ENCODE measurements at regions not wholly inside any gene's neighbourhood (a gene's known extent, or its start where the extent isn't known, plus 50 kb on each side); places are given as distances from the start of the nearest gene placed in this dataset.

DNA sequence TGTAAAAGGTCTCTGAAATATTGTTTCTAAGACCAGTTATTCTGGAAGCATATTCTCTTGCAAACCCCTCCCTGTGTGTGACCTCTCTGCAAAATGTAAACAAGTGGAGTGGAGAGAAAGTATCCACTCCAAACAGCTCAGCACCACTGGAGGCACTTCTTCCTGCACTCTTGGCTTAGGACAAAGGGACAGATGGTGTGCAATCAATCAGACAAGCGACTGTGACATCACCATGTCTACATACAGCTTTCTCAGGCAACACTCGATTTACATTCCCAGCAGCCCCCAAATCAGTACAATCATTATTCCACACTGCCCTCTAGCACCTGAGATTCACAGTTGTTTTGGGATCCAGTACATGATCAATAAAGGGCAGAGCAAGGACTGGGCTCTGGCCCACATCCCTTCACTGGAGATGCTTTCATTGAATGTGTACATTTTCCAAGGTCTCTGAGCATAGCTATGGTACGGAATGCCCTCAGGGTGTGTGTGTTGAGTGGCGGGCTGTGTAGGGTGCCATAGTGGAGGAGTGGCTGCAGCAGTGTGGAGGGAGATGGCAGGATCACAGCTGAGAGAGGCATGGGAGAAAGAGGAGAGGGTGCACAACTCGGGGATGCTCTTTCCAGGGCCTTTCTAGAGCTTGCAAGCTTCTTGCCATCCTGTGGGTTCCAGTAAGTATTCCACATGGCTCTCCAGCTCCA lies 311.8 kb upstream of the ST6GAL2 start:
- FAIRE-seq (no peak), DNase-seq (ENCODE audit: insufficient read length, low spot score) (no peak)

DNA sequence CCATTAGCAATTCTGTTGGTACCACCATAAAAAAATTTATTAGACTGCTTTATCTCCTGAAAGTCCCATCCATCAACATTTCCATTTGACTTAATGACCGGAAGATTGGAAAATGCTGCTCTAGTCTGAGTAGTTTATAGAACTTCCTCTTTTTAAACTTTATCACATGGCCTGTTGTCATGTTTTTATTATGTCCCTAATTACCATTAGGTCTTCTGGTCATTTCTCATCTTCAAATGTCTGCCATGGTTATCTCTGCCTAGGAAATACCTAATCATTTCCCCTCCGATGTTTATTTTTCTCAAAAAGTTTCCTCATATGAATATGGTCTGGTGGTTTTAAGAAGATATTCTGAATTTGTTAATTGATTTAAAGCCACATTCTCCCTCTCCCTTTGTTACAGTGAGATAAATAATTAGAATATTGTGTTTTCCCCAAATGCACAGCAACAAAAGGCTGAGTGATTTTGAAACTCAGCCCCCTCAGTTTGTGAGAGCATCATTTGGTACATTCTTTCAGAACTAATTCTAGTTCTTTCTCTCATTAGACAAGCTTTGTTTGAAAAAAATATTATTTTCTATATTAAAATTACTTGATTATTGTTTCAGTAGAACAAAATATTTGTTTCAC lies 317.1 kb upstream of the ST6GAL2 start:
- no peak for FAIRE-seq
- no peak for DNase-seq (ENCODE audit: insufficient read length, low spot score)

DNA sequence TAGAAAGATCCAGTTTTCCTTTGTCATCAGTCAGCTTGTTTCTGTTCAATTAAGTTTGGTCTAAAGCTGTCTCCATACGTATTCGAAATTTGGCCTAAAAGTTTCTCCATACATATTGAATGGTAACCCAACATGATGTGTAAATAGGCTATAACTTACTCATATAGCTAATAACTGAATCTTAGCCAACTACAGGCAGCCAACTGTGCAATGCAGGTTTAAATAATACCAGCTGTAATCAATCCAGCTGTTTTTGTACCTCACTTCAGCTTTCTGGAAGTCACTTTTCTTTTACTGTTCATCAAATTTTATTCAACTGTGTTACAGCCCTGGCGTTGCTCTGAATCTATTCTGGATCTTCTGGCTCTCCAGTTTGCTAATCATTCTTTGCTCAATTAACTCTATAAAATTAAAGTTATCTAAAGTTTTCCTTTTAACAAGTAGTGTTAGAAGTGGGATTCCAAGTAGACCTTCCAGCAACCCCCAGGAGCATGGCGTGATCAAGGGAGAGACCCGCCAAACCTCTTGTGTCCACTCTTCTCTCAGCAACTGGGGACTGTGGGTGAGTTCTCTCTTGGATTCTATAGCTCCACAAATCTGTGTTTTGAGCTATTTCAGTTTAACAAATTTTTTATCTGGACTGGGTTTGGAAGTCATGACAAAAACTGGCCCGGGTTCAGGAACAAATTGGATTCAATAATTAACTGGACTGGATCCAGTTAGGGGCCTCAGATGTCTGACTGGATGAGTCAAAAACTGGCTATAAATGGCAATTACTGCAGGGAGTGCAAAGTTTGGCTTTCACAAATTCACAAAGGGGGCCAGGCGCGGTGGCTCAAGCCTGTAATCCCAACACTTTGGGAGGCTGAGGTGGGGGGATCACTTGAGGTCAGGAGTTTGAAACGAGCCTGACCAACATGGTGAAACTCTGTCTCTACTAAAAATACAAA lies 329.7 kb upstream of the ST6GAL2 start:
- FAIRE-seq (no peak), DNase-seq (ENCODE audit: insufficient read length, low spot score) (no peak)

DNA sequence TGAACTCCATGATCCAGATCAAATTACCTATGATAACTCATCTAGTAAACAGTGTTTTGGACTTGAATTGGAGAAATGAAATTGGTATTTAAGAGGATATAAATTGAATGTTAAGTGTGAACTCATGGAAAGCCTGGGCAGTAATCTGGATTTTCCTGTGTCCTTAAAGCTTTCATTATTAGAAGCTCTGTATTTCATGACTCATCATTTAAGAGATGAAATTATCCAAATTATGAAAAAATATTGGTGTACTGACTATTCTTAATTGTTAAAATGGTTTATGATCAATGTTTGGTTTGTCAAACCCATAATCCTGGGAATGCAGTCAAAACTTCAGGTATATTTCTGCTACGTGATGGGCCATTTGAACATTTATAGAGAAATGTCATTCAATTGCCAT lies 332.2 kb upstream of the ST6GAL2 start:
- FAIRE-seq (no peak), DNase-seq (ENCODE audit: insufficient read length, low spot score) (no peak)

DNA sequence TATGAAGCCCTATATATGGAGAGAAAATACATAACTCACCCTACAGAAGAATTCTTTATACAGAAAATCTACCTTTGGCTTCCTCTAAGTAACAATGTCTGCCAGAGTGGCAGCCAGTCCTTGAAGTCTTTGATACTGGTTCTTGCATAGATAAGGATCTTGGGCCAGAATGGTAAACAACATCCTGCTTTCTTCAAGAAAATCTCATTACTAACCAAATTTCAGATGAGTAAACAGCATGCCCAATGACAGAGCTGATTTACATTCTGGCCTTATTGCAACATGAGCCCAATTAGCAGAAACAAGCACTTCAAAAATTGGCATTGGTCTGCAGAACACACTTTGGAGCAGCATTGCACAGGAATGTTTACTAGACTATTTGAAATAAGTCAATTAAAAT lies 336.5 kb upstream of the ST6GAL2 start:
- no peak for FAIRE-seq
- no peak for DNase-seq (ENCODE audit: insufficient read length, low spot score)

DNA sequence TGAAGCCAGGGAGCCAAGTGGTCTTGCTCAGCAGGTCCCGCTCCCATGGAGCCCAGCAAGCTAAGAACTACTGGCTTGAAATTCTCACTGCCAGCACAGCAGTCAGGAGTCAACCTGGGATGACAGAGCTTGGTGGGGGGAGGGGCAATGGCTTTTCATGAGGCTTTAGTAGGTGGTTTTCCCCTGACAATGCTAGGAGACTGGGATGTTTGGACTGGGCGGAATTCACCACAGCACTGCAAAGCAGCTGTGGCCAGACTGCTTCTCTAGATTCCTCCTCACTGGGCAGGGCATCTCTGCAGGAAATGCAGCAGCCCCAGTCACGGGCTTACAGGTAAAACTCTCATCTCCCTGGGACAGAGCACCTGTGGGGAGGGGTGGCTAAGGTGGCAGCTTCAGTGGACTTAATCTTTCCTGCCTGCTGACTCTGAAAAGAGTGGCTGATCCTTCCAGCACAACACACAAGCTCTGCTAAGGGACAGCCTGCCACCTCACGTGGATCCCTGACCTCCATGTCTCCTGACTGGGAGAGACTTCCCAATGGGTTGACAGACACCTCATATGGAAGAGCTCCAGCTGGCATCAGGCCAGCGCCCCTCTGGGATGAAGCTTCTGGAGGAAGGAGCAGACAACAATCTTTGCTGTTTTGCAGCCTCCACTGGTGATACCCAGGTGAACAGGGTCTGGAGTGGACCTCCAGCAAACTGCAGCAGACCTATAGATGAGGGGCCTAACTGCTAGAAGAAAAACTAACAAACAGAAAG lies 349.7 kb upstream of the ST6GAL2 start:
- DNase-seq (ENCODE audit: insufficient read length, low spot score) (no peak), FAIRE-seq (no peak)

DNA sequence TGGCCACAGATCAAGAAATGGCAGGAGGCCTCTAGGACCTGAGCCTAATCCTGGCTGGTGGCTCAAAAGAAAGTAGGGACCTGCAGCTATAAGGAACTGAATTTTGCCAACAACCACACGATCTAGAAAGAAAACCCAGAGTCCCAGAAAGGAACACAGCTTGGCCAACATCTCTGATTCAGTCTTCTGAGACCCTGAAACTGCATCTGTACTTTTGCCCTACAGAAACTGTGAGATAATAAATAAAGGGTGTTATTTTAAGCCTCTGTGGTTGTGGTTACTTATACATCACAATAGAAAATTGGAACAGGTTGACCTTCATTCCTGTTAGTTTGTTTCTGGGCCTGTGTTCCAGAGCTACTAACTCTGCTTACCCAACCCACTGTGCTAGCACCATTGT lies 356.8 kb upstream of the ST6GAL2 start:
- no peak for FAIRE-seq
- no peak for DNase-seq (ENCODE audit: insufficient read length, low spot score)

DNA sequence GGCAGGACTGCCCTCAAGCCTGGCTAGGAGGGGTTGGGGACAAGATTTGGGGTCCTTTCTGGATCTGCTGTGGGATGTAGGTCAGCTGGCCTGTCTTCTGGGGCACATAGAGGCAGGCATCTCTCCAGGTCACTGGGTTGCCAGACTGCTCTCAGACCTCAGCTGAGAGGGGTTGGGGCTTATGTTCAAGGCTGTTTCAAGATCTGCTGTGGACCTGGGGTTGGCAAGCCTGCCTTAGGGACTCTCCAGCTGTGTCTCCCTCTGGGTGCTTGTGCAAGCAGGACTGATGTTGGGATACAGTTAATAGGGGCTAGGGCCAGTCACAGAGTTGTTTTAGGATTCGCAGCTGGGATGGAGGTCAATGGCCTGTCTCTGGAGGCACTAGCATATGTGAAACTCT lies 363.0 kb upstream of the ST6GAL2 start:
- FAIRE-seq: no peak

DNA sequence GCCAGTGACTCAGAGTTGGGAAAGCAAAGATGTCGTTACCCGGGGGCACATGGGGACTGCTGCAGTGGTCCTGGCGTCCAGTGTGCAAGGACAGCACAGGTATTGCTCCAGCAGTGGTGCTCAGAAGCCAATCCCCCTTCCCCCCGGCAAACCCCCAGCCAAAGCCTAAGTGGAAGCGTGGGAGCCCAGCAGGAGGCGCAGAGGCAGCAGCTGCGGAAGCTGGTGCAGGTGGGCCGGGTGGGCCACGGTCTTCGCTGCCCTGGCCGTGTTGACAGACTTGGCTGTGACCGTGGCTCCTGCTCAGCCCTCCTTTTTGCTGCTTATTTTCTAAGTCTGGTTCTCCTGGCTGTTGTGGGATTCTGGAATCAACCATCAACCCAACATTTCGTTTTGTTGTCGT lies 369.8 kb upstream of the ST6GAL2 start:
- no peak for DNase-seq (ENCODE audit: insufficient read length, low spot score)
- no peak for FAIRE-seq

More for the DNA sequence above, 363.0 kb upstream of the ST6GAL2 start:
- no peak for DNase-seq (ENCODE audit: insufficient read length, low spot score)

DNA sequence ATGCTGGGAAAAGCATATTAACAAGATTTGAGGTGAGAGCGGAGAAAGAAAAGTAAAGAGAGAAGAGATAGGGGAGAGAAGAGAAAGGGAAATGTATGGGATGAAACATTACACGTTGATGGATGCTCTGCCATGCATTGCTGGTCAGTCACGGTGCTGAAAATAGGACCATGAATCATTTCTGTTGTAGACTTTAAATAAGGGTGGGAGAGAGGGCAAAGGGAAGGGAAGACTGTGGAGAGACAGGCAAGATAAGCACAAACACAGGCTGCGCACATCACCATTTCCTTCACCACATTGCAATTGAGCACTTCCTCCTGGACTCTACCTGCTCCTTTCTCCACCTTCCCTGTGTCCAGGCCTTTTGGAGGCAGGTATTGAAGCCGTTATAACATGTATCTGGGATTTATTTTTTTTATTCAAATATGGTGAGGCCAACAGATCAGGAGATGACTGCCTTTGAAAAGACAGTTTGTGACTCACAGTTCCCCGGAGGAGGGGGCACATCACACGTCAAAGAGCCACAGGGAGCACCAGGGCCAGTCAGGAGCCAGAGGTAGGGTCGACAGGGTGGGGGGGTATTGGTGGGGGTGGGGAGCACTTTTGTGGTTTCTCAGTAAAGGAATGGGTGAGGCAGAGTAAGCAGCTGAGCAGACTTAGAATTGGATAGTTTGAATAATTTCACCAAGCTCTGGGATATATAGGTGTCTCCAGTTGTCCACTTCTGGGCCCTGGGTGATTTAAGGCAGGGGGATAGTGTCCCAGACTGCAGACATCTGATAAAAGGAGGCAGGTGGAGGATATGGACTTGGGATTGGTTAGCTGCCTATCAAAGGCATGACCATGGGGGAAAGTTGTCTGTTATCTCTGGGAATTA lies 372.8 kb upstream of the ST6GAL2 start:
- no peak for FAIRE-seq
- DNase-seq (ENCODE audit: insufficient read length, low spot score): no peak

DNA sequence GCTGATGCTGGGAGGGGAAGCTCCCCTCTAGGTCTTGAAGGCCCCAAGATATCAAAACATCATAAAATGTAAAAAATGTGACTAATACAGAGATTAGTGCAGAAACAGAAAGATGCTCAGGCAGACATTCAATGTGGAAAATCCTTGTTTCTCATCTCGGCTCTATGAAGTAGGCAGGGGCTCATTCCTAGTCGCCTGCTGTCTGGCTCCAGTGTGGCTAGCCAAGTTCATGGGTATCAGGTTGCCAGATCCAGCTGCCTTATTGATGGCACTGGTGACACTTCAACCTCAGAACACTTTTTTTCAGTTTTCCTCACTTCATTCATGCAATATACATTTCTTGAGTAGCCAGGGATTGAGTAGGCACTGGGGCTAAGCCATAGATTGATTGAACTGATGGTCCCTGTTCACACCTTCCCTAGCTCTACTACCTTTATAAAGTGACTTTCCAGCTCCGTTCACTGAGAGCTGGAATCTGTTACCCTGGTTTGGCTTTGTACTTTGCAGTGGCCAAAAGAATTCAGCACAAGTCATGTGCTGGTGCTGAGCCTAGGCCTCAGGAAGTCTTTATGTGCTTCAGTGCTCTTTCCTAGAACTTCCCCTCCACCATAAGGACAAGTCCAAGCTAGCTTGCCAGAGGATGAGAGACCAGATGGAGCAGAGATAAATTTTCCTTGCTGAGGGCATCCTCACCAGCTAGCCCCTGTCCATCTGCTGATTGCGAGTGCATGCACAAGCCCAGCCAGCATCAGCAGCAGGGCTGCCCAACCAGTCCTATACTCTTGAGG lies 373.6 kb upstream of the ST6GAL2 start:
- no peak for DNase-seq (ENCODE audit: insufficient read length, low spot score)
- no peak for FAIRE-seq

DNA sequence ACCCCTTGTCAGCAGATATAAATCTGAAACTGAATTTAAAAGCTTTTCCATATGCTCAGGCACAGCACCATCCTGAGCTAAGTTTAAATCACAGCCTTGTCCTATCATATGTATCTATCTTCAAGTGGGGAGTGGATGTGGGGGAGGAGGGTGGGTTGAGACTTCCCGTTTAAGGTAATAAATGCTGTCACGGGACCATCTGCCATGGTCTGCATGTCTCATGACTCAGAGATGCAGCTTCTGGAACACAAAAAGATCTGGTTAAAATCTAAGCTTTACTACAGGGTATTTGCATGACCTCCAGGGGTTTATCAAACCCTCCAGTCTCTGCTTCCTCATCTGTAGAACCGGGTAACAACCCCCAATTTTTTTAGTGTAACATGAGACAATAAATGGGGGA lies 377.7 kb upstream of the ST6GAL2 start:
- DNase-seq (ENCODE audit: insufficient read length, low spot score) (no peak), FAIRE-seq (no peak)

DNA sequence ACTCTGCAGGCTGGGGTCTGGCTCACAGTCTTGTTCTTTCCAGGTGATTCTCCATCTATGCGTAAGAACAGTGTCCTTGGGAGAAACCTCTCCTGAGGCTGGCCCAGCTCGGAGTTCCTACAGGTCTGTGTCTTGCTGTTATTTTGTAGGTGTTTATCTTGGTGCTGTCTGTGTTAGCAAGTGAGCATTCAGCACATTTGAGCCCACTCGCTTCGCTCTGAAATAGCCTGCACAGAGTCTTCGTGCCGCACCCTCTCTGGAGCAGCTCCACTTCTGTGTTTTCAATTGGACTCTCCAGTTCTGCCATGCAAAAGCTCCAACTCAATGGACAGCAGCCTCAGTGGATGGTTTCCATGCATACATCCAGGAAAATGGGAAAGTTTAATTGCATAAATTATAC lies 378.2 kb upstream of the ST6GAL2 start:
- FAIRE-seq (no peak), DNase-seq (ENCODE audit: insufficient read length, low spot score) (no peak)

DNA sequence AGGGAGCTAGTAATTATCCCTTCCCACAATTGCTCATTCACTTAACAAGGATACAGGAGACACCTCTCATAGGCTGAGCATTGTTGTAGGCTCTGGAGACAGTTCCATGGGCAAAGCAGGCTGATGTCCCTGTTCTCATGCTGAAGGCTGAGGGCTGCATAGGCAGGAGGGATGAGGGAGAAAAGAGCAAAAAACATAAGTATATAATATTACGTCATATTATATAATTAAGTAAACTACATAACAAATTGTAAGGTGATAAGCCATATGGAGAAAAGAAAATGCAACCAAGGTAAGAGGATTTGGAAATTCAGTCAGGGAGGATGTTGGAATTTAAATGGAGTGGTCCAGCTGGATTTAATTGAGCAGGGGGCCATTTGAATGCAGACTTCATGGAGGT lies 380.6 kb upstream of the ST6GAL2 start:
- DNase-seq (ENCODE audit: insufficient read length, low spot score) (no peak), FAIRE-seq (no peak)

DNA sequence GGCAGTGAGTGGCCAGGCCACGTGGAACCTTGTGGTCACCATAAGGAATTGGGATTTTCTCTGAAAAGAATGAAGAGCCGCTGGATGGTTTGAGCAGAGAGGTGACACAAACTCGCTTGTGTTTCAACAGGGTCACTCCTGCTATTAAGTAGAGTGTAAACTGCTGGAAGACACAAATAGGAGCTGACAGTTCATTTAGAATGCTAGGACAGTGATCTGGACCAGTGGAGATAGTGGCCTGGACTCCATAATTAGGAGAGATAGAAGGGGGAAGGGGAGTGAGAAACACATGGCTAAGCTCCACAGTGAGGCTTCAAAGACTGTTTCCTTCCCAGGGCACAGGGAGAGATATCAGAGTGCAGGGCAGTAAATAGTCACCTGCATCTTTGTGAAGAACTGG lies 381.1 kb upstream of the ST6GAL2 start:
- FAIRE-seq (no peak), DNase-seq (ENCODE audit: insufficient read length, low spot score) (no peak)

DNA sequence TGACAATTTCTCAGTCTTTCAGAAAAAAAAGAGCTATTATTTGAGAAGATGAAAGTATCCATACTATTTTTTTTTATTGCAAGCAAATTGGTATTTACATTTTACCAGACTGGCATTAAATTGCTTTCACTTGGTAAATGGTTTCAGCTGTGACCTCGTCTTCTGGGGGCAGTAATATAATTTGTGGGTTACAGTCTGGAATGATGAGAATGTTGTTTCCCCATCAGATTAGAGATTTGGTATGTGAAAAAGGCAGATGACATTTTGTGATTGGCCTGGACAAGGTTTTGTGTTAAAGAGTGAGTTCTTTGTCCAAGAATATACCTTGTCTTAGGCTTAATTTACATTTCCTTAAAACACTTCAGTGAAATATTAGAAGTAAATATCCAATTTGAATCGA lies 390.1 kb upstream of the ST6GAL2 start:
- no peak for DNase-seq (ENCODE audit: insufficient read length, low spot score)
- no peak for FAIRE-seq

DNA sequence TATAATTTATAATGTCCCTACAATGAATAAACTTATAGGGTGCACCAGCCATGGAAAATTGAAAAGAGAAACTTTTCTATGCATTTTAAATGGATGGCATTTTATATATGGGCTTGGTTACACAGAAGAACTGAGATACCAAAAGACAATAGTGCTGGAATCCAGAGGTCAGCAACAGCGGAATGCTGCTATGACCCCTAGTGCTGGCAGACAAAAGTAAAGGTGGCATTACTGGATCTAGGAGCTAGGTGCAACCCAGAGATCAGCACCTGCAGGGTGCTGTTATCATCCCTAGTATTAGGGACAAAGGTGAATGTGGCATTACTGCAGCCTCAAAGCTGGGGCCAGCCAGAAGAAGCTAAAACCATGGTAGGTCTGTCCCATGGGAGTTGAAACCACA lies 392.7 kb upstream of the ST6GAL2 start:
- no peak for DNase-seq (ENCODE audit: insufficient read length, low spot score)

DNA sequence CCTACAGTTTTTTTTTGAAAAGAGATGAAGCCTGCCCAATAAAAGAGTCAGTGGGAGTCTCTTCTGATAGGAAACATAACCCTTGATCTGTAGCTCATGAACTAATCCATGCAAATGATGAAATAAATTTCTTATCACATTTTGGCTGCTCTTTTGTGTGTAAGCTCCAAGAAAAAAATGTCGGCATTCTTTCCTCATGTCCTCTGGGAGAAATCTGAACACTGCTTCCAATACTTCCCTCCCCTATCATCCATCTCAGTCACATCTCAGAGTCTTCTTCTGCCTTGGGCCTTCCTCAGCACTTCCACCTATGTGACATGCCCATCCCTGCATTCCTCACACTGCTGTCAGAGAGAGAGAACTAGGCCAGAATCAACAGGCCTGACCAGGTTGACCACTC lies 395.7 kb upstream of the ST6GAL2 start:
- DNase-seq (ENCODE audit: insufficient read length, low spot score) (no peak), FAIRE-seq (no peak)

More for the DNA sequence above, 392.7 kb upstream of the ST6GAL2 start:
- FAIRE-seq: no peak

DNA sequence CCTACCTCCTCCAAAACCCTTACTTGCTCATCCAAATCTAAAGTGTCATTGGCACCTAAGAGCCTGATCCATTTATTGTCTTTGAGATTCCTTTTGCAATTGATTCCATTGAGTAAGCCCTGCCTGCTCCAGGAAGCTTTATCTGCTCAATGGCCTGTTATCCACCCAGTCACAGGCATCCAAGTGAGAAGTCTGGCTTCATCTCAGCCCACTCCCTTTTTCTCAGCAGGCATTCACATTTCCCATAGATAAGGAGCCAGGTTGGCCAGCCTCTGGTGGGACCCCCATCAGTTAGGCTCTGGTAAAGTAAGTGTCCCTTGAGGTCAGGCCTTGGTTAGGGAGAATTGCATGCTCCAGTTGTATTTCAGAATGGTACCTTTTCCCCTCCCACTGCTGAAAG lies 396.2 kb upstream of the ST6GAL2 start:
- no peak for FAIRE-seq
- DNase-seq (ENCODE audit: insufficient read length, low spot score): no peak
